ENCODE measurements at regions not wholly inside any gene's neighbourhood (a gene's known extent, or its start where the extent isn't known, plus 50 kb on each side); places are given as distances from the start of the nearest gene placed in this dataset.

DNA sequence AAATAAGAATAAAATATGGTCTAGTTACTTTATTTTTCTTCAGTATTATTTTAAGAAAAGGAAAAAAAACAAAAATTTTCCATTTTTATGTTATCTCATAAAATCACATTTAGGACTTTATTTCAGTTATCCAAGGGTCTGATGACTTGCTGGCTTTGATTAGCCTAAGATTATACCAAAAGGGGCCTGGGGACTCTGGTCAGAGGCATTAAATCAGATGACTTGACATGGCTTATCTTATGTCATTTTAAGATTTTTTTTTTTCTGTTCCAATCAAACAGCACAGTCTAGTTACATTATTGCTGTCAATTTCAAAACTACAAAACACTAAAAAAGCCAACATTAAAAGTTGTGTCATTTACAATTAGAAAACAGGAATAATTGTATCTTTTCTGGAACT, 725.4 kb upstream of the NR2F2 start:
- Histone ChIP-seq H3K4me3 (ENCODE audit: extremely low read depth, insufficient read depth, low read length, poor library complexity, severe bottlenecking) (no peak overlapping the region), H3K4me1 (ENCODE audit: control insufficient read depth, insufficient read depth, low read length, poor library complexity, severe bottlenecking) (no peaks in the 10 kb centered on the region), H3K9me3 (ENCODE audit: control insufficient read depth, low read length) (peaks cover 4% of the 10 kb centered on the region), H3K36me3 (ENCODE audit: control insufficient read depth, insufficient read depth, low read length) (no peaks in the 10 kb centered on the region), H3K27ac (ENCODE audit: low read depth, low read length, severe bottlenecking) (no peak overlapping the region)

DNA sequence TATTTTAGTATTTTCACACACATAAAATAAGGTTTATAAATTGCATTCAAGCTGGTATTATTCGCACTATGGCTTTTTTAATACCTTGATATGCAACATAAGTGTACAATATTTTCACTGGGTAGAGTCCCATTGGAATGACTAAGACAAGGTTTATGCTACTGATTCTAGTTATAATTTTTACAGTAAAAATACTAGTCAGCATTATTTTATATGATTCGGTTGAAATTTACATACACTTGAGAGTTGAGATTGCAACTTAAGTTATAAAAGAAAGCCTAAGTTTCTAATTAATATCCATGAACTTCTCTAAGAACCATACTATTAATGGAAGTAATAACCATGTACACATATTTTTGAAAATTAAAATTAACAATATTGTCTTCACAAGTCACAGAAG, 723.9 kb upstream of the NR2F2 start:
- Histone ChIP-seq H3K9me3 (ENCODE audit: control insufficient read depth, low read length) (no peaks in the 10 kb centered on the region), H3K4me1 (ENCODE audit: control insufficient read depth, insufficient read depth, low read length, poor library complexity, severe bottlenecking) (no peaks in the 10 kb centered on the region), H3K36me3 (ENCODE audit: control insufficient read depth, insufficient read depth, low read length) (no peaks in the 10 kb centered on the region), H3K4me3 (ENCODE audit: extremely low read depth, insufficient read depth, low read length, poor library complexity, severe bottlenecking) (no peak overlapping the region), H3K27ac (ENCODE audit: low read depth, low read length, severe bottlenecking) (no peak overlapping the region)
- no CpG with 5 or more reads among the region's 2 CpGs for WGBS, 2 experiments (ENCODE audit: insufficient coverage in 2 of 2)

DNA sequence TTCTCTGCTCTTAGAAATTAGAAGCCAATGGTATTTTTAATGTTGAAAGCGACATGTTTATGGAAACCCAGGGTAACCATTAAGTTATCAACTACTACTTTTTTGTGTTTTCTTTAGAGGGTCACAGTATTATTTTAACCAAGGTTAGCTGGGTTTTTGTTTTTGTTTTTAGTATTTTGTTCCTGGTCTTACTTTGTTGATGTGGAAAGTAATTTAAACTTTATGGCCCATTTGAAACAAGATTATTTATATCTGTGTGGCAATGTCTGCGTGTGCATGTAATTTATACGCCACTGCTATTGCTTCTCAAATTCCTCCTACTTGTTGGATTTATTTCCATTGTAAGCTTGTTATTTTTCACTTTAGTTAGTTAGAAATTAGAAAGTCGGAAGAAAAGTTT, 722.1 kb upstream of the NR2F2 start:
- WGBS, 2 experiments (ENCODE audit: insufficient coverage in 2 of 2), result 100% methylated on average over 1 of the region's 4 CpGs; no CpG with 5 or more reads in 1 of the 2 experiments
- H3K4me1 ChIP-seq (ENCODE audit: control insufficient read depth, insufficient read depth, low read length, poor library complexity, severe bottlenecking), result no peaks in the 10 kb centered on the region
- H3K9me3 ChIP-seq (ENCODE audit: control insufficient read depth, low read length), result no peaks in the 10 kb centered on the region
- no peak overlapping the region for H3K4me3 ChIP-seq (ENCODE audit: extremely low read depth, insufficient read depth, low read length, poor library complexity, severe bottlenecking)
- H3K27ac ChIP-seq (ENCODE audit: low read depth, low read length, severe bottlenecking), result no peak overlapping the region
- H3K36me3 ChIP-seq (ENCODE audit: control insufficient read depth, insufficient read depth, low read length), result no peaks in the 10 kb centered on the region

DNA sequence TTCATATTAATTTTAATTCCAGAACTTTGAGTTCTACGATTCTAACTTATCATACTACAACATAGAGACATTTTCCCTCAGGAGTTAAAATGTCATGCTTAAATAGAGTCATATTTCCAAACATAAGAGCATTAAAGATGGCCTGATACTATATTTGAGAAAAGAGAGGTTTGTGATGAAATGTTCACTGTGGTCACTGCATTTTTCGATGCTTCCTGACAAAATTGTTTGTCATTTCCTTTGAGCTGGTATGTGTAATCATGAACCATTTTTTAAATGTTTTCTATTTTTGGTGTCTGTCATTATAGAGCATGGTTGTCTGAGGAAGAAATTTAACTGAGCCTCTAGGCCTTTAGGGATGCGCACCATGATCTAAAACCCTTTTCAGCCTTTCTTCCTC, 721.4 kb upstream of the NR2F2 start:
- Histone ChIP-seq H3K4me3 (ENCODE audit: extremely low read depth, insufficient read depth, low read length, poor library complexity, severe bottlenecking) (no peak overlapping the region), H3K36me3 (ENCODE audit: control insufficient read depth, insufficient read depth, low read length) (no peaks in the 10 kb centered on the region), H3K27ac (ENCODE audit: low read depth, low read length, severe bottlenecking) (no peak overlapping the region), H3K4me1 (ENCODE audit: control insufficient read depth, insufficient read depth, low read length, poor library complexity, severe bottlenecking) (no peaks in the 10 kb centered on the region), H3K9me3 (ENCODE audit: control insufficient read depth, low read length) (no peaks in the 10 kb centered on the region)
- 100% methylated on average over 1 of the region's 3 CpGs; no CpG with 5 or more reads in 1 of the 2 experiments for WGBS, 2 experiments (ENCODE audit: insufficient coverage in 2 of 2)

DNA sequence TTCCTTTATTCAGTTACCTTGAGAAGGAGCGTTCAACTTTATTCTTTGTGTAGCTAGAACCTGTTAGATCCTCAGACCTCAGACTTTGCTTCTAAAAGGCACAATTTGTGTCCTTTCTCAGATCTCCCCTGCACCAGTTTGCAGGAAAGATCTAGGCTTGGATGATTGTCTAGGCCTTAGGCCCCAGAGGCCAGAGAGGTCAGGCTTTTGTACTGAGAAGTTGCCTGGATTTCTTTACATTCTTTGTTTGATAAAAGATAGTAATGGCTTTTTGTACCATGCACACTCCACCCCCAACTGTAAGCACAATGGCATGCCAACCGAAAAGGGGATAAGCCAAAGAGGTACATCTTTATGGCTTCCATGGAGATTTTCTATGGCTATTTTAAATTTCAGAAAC, 719.6 kb upstream of the NR2F2 start:
- Histone ChIP-seq H3K4me1 (ENCODE audit: control insufficient read depth, insufficient read depth, low read length, poor library complexity, severe bottlenecking) (no peaks in the 10 kb centered on the region), H3K4me3 (ENCODE audit: extremely low read depth, insufficient read depth, low read length, poor library complexity, severe bottlenecking) (no peak overlapping the region), H3K27ac (ENCODE audit: low read depth, low read length, severe bottlenecking) (no peak overlapping the region), H3K36me3 (ENCODE audit: control insufficient read depth, insufficient read depth, low read length) (no peaks in the 10 kb centered on the region), H3K9me3 (ENCODE audit: control insufficient read depth, low read length) (no peaks in the 10 kb centered on the region)
- WGBS, 2 experiments (ENCODE audit: insufficient coverage in 2 of 2), result 100% methylated on average over 1 of the region's 2 CpGs; no CpG with 5 or more reads in 1 of the 2 experiments

DNA sequence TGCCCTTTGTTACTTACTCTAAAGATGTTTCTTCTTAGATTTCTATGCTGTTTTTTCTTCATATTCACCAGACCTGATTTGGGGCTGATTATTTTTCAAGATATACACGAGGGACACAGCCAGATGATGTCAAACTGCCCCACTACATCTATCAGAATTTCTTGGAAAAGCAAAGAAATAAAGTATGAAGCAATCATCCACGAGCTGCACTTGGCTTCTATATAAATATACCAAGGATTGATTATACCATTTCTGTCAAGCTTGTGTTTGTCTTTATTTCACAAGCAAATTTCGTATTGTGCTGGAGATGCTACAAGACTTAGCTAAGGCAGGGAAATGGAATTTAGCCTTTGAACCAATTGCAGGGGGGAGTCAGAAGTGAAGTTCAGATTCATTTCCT, 715.1 kb upstream of the NR2F2 start:
- 100% methylated on average over 1 of the region's 3 CpGs; no CpG with 5 or more reads in 1 of the 2 experiments for whole genome bisulfite sequencing, 2 experiments (ENCODE audit: insufficient coverage in 2 of 2)
- Histone ChIP-seq H3K36me3 (ENCODE audit: control insufficient read depth, insufficient read depth, low read length) (no peaks in the 10 kb centered on the region), H3K4me3 (ENCODE audit: extremely low read depth, insufficient read depth, low read length, poor library complexity, severe bottlenecking) (no peak overlapping the region), H3K9me3 (ENCODE audit: control insufficient read depth, low read length) (no peaks in the 10 kb centered on the region), H3K4me1 (ENCODE audit: control insufficient read depth, insufficient read depth, low read length, poor library complexity, severe bottlenecking) (no peaks in the 10 kb centered on the region), H3K27ac (ENCODE audit: low read depth, low read length, severe bottlenecking) (no peak overlapping the region)

DNA sequence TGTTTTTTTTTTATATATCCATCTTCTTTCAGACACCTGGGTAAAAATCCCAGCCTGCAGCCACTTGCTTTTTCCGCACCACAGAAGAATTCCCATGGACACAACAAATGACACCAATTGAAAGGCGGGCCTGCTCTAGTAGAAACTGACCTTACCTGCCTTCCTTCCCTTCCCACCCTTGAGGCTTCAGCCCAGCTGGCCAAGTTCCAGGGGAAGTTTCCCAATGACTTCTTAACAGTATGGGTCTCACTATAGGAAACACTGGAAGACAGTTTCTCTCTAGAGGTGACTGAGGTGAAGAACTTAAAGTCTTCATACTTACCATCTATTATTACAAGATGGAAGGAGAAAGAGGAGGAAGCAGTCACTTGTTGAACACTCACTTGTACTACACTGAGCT, 714.2 kb upstream of the NR2F2 start:
- Histone ChIP-seq H3K4me3 (ENCODE audit: extremely low read depth, insufficient read depth, low read length, poor library complexity, severe bottlenecking) (no peak overlapping the region), H3K9me3 (ENCODE audit: control insufficient read depth, low read length) (no peaks in the 10 kb centered on the region), H3K36me3 (ENCODE audit: control insufficient read depth, insufficient read depth, low read length) (no peaks in the 10 kb centered on the region), H3K27ac (ENCODE audit: low read depth, low read length, severe bottlenecking) (no peak overlapping the region), H3K4me1 (ENCODE audit: control insufficient read depth, insufficient read depth, low read length, poor library complexity, severe bottlenecking) (no peaks in the 10 kb centered on the region)
- WGBS, 2 experiments (ENCODE audit: insufficient coverage in 2 of 2), result 100% methylated on average over 2 of the region's 2 CpGs

DNA sequence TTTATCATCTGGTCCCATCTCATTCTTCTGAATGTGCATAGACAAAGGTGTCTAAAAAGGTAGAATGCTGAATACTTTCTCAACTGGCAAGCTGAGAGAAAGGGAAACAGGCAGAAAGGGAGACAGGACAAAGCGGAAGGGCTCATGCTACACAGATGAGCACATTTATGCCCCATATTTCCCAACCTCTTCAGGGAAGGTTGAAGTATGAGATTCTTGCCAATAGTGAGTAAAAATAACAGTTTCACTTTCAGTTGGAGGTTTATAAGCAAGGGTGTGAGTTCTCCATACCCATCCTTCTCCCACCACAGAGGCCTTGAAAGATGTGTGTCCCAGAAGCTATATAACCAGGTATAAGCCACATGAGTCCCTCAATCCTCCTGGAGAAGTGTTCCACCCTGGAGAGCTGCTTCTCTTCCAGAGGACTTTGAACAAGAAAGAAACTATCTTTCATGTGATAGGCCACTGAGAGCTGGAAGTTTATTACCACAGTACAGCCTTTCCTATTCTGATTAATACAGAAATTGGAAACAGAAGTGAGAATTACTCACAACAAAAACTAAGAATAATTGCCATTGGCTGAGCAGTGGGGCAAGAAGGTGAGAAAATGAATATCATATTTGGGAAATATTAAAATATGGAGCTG, 709.4 kb upstream of the NR2F2 start:
- H3K4me1 ChIP-seq (ENCODE audit: control insufficient read depth, insufficient read depth, low read length, poor library complexity, severe bottlenecking), result peaks cover 6% of the 10 kb centered on the region
- no peak overlapping the region for H3K27ac ChIP-seq (ENCODE audit: low read depth, low read length, severe bottlenecking)
- no peaks in the 10 kb centered on the region for H3K9me3 ChIP-seq (ENCODE audit: control insufficient read depth, low read length)
- WGBS, 2 experiments (ENCODE audit: insufficient coverage in 2 of 2), result no CpG with 5 or more reads among the region's 1 CpG
- no peak overlapping the region for H3K4me3 ChIP-seq (ENCODE audit: extremely low read depth, insufficient read depth, low read length, poor library complexity, severe bottlenecking)
- no peaks in the 10 kb centered on the region for H3K36me3 ChIP-seq (ENCODE audit: control insufficient read depth, insufficient read depth, low read length)

DNA sequence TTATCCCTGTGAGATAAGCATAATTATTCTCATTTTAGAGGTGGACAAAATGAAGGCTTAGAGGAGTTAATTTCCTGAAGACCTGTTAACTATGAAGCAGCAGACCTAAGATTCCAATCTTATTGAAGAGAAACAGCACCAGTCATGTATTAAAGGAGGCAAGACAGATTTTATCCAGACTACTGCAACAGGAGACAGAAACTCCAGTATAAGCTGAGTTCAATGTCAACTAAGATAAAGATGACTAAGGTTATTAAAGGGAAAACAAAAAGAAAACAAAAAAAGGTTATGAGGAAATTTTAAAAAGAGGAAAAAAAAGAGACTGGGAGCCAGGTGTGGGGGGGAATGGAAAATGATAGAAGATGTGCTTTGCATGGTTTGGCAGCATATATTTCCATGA, 707.7 kb upstream of the NR2F2 start:
- H3K27ac ChIP-seq (ENCODE audit: low read depth, low read length, severe bottlenecking), result no peak overlapping the region
- no peaks in the 10 kb centered on the region for H3K36me3 ChIP-seq (ENCODE audit: control insufficient read depth, insufficient read depth, low read length)
- H3K4me3 ChIP-seq (ENCODE audit: extremely low read depth, insufficient read depth, low read length, poor library complexity, severe bottlenecking), result no peak overlapping the region
- H3K4me1 ChIP-seq (ENCODE audit: control insufficient read depth, insufficient read depth, low read length, poor library complexity, severe bottlenecking), result peaks cover 6% of the 10 kb centered on the region
- H3K9me3 ChIP-seq (ENCODE audit: control insufficient read depth, low read length), result no peaks in the 10 kb centered on the region

DNA sequence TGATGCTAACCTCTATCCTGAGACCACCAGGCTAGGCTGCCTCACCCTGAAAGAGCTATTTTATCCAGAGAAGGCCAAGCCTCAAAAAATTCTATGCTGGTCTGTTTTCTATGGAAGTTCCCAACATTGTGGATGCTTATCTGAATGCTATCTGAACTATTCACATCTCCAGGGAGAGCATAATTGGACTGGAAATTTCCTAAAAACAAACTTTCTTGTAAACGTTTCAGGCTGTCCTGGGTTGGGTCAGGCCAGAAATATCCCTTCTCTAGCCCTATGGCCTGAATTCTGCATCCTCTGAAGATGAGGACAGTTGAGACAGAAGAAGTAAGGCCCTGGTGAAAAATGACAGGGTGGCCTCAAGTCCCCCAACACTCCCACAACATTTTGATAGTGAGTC, 706.4 kb upstream of the NR2F2 start:
- Histone ChIP-seq H3K36me3 (ENCODE audit: control insufficient read depth, insufficient read depth, low read length) (no peaks in the 10 kb centered on the region), H3K27ac (ENCODE audit: low read depth, low read length, severe bottlenecking) (no peak overlapping the region), H3K4me3 (ENCODE audit: extremely low read depth, insufficient read depth, low read length, poor library complexity, severe bottlenecking) (no peak overlapping the region), H3K4me1 (ENCODE audit: control insufficient read depth, insufficient read depth, low read length, poor library complexity, severe bottlenecking) (peaks cover 6% of the 10 kb centered on the region), H3K9me3 (ENCODE audit: control insufficient read depth, low read length) (no peaks in the 10 kb centered on the region)
- no CpG with 5 or more reads among the region's 1 CpG for WGBS, 2 experiments (ENCODE audit: insufficient coverage in 2 of 2)

DNA sequence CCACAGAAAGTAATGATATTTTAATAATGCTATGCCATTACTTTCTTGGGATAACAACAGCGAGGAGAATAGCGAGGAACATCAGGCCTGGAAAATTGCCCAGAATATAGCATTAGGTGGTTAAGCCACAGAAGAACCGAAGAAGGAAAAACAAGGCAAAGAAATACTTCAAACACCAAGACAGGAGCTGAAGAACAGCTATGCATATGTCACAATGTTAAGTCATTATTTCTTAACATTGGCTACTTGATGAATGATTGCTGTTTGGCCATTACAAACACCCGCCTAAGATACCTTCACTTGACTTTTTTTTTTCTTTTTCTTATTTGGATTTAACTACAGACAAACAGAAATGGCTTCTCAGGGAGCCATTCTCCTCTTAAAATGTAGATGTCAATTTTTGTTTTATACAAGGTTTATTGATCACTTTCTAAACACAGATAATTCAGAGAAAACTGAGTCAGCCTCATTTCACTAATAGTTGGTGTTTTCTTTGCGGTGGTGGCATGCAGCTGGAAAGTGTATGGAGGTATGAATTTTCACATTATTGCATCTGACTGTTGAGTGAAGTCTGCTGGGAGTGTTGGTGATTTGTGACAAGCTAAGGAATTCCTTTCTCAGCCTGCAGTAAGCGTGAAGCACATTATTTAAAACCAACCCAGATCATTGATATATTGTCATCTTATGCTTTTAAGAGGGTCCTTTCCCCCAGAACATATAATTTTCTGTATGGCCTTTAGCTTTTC, 705.7 kb upstream of the NR2F2 start:
- WGBS, 2 experiments (ENCODE audit: insufficient coverage in 2 of 2), result 67 to 86% methylated on average over 1 to 3 of the region's 6 CpGs
- no peak overlapping the region for H3K27ac ChIP-seq (ENCODE audit: low read depth, low read length, severe bottlenecking)
- no peak overlapping the region for H3K4me3 ChIP-seq (ENCODE audit: extremely low read depth, insufficient read depth, low read length, poor library complexity, severe bottlenecking)
- H3K36me3 ChIP-seq (ENCODE audit: control insufficient read depth, insufficient read depth, low read length), result no peaks in the 10 kb centered on the region
- H3K4me1 ChIP-seq (ENCODE audit: control insufficient read depth, insufficient read depth, low read length, poor library complexity, severe bottlenecking), result peaks cover 6% of the 10 kb centered on the region
- H3K9me3 ChIP-seq (ENCODE audit: control insufficient read depth, low read length), result no peaks in the 10 kb centered on the region
